Pancreas (tissue), 10 donors: ENCODE measurements at regions not wholly inside any gene's neighbourhood (a gene's known extent, or its start where the extent isn't known, plus 50 kb on each side); places are given as distances from the start of the nearest gene placed in this dataset.
A peak's percentile ranks its signal among the peaks of the same experiment; 100 is the strongest.

Experiments
- ATAC-seq, 4 donors: fragments of 200-7000 bp; cut with Tn5 transposase; one replicate each; pipeline versions ENCODE4 v1.8.0 to v1.9.1; 2020; ENCODE audit warnings: mild to moderate bottlenecking in 4 of 4, moderate library complexity in 4 of 4
- DNase-seq, 6 donors: peaks; one replicate each; pipeline ENCODE4 v3.0.0-alpha.2; 2020
- FAIRE-seq: peaks from 2 replicates; lab custom pipeline; 2012; peaks lifted over from hg19 to GRCh38; lab: Jason Lieb, UNC
- H3K27ac ChIP-seq, 4 donors: fragments of 200-600 bp; sonication (generic); 1 replicate in 3 of 4; 2 replicates in 1 of 4; pipeline versions ENCODE4 v1.5.0 to v1.8.0; 2020
- H3K27me3 ChIP-seq, 4 donors: fragments of 200-600 bp; one replicate each; pipeline ENCODE4 v1.8.0; 2021
- H3K36me3 ChIP-seq, 3 donors: fragments of 200-600 bp; sonication (generic) in 1 of 3; one replicate each; pipeline versions ENCODE4 v1.5.0 to v1.8.0; 2020 to 2021
- H3K4me1 ChIP-seq, 3 donors: fragments of 200-600 bp; one replicate each; pipeline ENCODE4 v1.8.0; 2021
- H3K4me3 ChIP-seq, 4 donors: fragments of 200-600 bp; sonication (generic) in 2 of 4; one replicate each; pipeline versions ENCODE4 v1.5.0 to v1.8.0; 2020 to 2021
- H3K9me3 ChIP-seq, 4 donors: fragments of 200-600 bp; one replicate each; pipeline ENCODE4 v1.8.0; 2021
- CTCF ChIP-seq, 4 donors: fragments of 200-600 bp; sonication (generic) in 3 of 4; IDR thresholded peaks; one replicate each; pipeline versions ENCODE4 v1.5.0 to v1.8.0; 2021; ENCODE audit warnings: antibody characterized with exemption in 4 of 4
- WGBS, 2 donors: extraction: QIAGEN DNeasy Blood & Tissue Kit; methylation state at CpG; one replicate each; pipeline ENCODE4 v1.1.7; 2013; 5-methylcytosine and 5-hydroxymethylcytosine counted together
- intact Hi-C, 3 donors: fragments of 100-400 bp; cut with DNase I; formaldehyde crosslinking; loops; one replicate each; pipeline versions ENCODE4 v1.11.1 to v1.14.2; 2022
- donor health status: healthy with polysubstance abuse.
- donor health status: DM: no; HTN: no; CAD: no; lungs with moderate emphysema.
- donor health status: DM: no; HTN: no; CAD: no.
- donor health status: control.
- donor health status: control.
- donor health status: Bipolar disorder and iron deficiency.
- donor health status: DM: yes; HTN: yes; CAD: no.
- donor health status: DM: no; HTN: no; CAD: no.
- donor health status: DM: no; HTN: no; CAD: no.
- donor health status: DM: yes; HTN: yes; CAD: no.

GRCh38 chr9:614431-614830 lies 227.1 kb upstream of the DMRT1 start:
- H3K9me3 ChIP-seq, result no peaks in the 10 kb centered on the region
- peak overlapping the region in 2 of 4 donors; percentile 30 to 64 for H3K27ac ChIP-seq
- DNase-seq (peak in 1 of 6 donors; percentile 34), ATAC-seq (peak; percentile 19 to 60 (median 47)), FAIRE-seq (no peak)
- peaks cover 12 to 21% (median 16%) of the 10 kb centered on the region in 3 donors for H3K4me1 ChIP-seq
- 25 to 28% methylated on average over 4 of the region's 4 CpGs for WGBS, 2 donors
- no peaks in the 10 kb centered on the region for H3K36me3 ChIP-seq
- H3K4me3 ChIP-seq, result no peak overlapping the region
- intact Hi-C loops, result loop anchor here in 2 of 3 donors (5.0 to 10.0 kb wide), 3 partner anchors 150 to 230 kb away; no protein-coding TSS in a partner anchor
- no peaks in the 10 kb centered on the region for H3K27me3 ChIP-seq
- no peak for TF ChIP-seq CTCF (IDR thresholded peaks at IDR 0.05)

- Histone ChIP-seq H3K9me3 (no peaks in the 10 kb centered on the region), H3K27ac (peak overlapping the region in 1 of 4 donors; percentile 64), H3K4me3 (no peak overlapping the region), H3K27me3 (no peaks in the 10 kb centered on the region), H3K4me1 (peaks cover 13 to 21% (median 16%) of the 10 kb centered on the region in 3 donors), H3K36me3 (no peaks in the 10 kb centered on the region)
- FAIRE-seq (no peak), DNase-seq (peak in 3 of 6 donors; percentile 34 to 51 (median 42)), ATAC-seq (peak in 3 of 4 donors; percentile 12 to 38 (median 30))
- TF ChIP-seq CTCF (IDR thresholded peaks at IDR 0.05), result no peak
- intact Hi-C loops, result loop anchor here in 2 of 3 donors (10.0 kb wide), 2 partner anchors 149 to 231 kb away; no protein-coding TSS in a partner anchor
- WGBS, 2 donors, result 51 to 60% methylated on average over 3 of the region's 3 CpGs
These were observed 225.7 kb upstream of the DMRT1 start for GRCh38 chr9:615756-616155.

- Histone ChIP-seq H3K4me3 (no peak overlapping the region), H3K4me1 (peaks cover 16 to 21% (median 19%) of the 10 kb centered on the region in 3 donors), H3K27me3 (no peaks in the 10 kb centered on the region), H3K9me3 (no peaks in the 10 kb centered on the region), H3K36me3 (no peaks in the 10 kb centered on the region), H3K27ac (no peak overlapping the region)
- 76% methylated on average over 4 of the region's 4 CpGs for WGBS, 2 donors
- DNase-seq, result no peak
- ATAC-seq, result no peak
- intact Hi-C loops, result loop anchor here in 2 of 3 donors (10.0 kb wide), 2 partner anchors 148 to 232 kb away; no protein-coding TSS in a partner anchor
- TF ChIP-seq CTCF (IDR thresholded peaks at IDR 0.05), result no peak
- FAIRE-seq, result no peak
These were observed 224.8 kb upstream of the DMRT1 start for GRCh38 chr9:616694-617093.

GRCh38 chr9:617445-618085 lies 223.9 kb upstream of the DMRT1 start:
- H3K36me3 ChIP-seq, result no peaks in the 10 kb centered on the region
- no peak overlapping the region for H3K27ac ChIP-seq
- H3K4me1 ChIP-seq, result peaks cover 16 to 21% (median 19%) of the 10 kb centered on the region in 3 donors
- no peak for ATAC-seq
- no peaks in the 10 kb centered on the region for H3K27me3 ChIP-seq
- 94 to 98% methylated on average over 7 of the region's 7 CpGs for WGBS, 2 donors
- H3K9me3 ChIP-seq, result no peaks in the 10 kb centered on the region
- TF ChIP-seq CTCF (IDR thresholded peaks at IDR 0.05), result no peak
- no peak for FAIRE-seq
- H3K4me3 ChIP-seq, result no peak overlapping the region
- intact Hi-C loops, result loop anchor here in 2 of 3 donors (10.0 kb wide), 2 partner anchors 147 to 233 kb away; no protein-coding TSS in a partner anchor
- no peak for DNase-seq

- intact Hi-C loops, result loop anchor here in 2 of 3 donors (10.0 kb wide), 2 partner anchors 146 to 234 kb away; no protein-coding TSS in a partner anchor
- TF ChIP-seq CTCF (IDR thresholded peaks at IDR 0.05), result no peak
- 89 to 93% methylated on average over 5 of the region's 5 CpGs for WGBS, 2 donors
- no peaks in the 10 kb centered on the region for H3K36me3 ChIP-seq
- no peaks in the 10 kb centered on the region for H3K27me3 ChIP-seq
- DNase-seq, result no peak
- no peak for FAIRE-seq
- no peak overlapping the region for H3K27ac ChIP-seq
- no peak overlapping the region for H3K4me3 ChIP-seq
- no peak for ATAC-seq
- no peaks in the 10 kb centered on the region for H3K9me3 ChIP-seq
- peaks cover 16 to 21% (median 19%) of the 10 kb centered on the region in 3 donors for H3K4me1 ChIP-seq
These were observed 223.0 kb upstream of the DMRT1 start for GRCh38 chr9:618478-618877.
